ENCODE measurements at regions not wholly inside any gene's neighbourhood (a gene's known extent, or its start where the extent isn't known, plus 50 kb on each side); places are given as distances from the start of the nearest gene placed in this dataset.

- TF ChIP-seq POLR2AphosphoS5 (IDR thresholded peaks at IDR 0.05) (no peak), EP300 (IDR thresholded peaks at IDR 0.05) (no peak), POLR2A (IDR thresholded peaks at IDR 0.05) (no peak)
- TF ChIP-seq, protein P1, sequence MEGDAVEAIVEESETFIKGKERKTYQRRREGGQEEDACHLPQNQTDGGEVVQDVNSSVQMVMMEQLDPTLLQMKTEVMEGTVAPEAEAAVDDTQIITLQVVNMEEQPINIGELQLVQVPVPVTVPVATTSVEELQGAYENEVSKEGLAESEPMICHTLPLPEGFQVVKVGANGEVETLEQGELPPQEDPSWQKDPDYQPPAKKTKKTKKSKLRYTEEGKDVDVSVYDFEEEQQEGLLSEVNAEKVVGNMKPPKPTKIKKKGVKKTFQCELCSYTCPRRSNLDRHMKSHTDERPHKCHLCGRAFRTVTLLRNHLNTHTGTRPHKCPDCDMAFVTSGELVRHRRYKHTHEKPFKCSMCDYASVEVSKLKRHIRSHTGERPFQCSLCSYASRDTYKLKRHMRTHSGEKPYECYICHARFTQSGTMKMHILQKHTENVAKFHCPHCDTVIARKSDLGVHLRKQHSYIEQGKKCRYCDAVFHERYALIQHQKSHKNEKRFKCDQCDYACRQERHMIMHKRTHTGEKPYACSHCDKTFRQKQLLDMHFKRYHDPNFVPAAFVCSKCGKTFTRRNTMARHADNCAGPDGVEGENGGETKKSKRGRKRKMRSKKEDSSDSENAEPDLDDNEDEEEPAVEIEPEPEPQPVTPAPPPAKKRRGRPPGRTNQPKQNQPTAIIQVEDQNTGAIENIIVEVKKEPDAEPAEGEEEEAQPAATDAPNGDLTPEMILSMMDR (IDR thresholded peaks at IDR 0.05): no peak
- H3K27me3 ChIP-seq: peaks cover 0 to 38% (median 0%) of the 10 kb centered on the region in 3 donors
- no peak overlapping the region for H3K4me3 ChIP-seq
- H3K36me3 ChIP-seq: no peaks in the 10 kb centered on the region
- H3K9me3 ChIP-seq: no peaks in the 10 kb centered on the region
- no peak for DNase-seq
- intact Hi-C loops (cut with DNase I; ENCODE audit: low total_unique reads): no loop called here
- no peak overlapping the region for H3K27ac ChIP-seq
- WGBS, 5 donors: 69 to 78% (median 77%) methylated on average over 25 to 27 of the region's 27 CpGs
- H3K4me1 ChIP-seq: no peaks in the 10 kb centered on the region
Measured at GRCh38 chr14:104304451-104305351, 166.3 kb downstream of the KIF26A start.

- DNase-seq: no peak
- Histone ChIP-seq H3K36me3 (no peaks in the 10 kb centered on the region), H3K27ac (no peak overlapping the region), H3K9me3 (no peaks in the 10 kb centered on the region), H3K27me3 (peaks cover 0 to 38% (median 0%) of the 10 kb centered on the region in 3 donors), H3K4me3 (no peak overlapping the region), H3K4me1 (no peaks in the 10 kb centered on the region)
- intact Hi-C loops (cut with DNase I; ENCODE audit: low total_unique reads): no loop called here
- TF ChIP-seq, protein P1 (IDR thresholded peaks at IDR 0.05): no peak
- no peak for TF ChIP-seq POLR2A (IDR thresholded peaks at IDR 0.05)
- TF ChIP-seq POLR2AphosphoS5 (IDR thresholded peaks at IDR 0.05): no peak
- no peak for TF ChIP-seq EP300 (IDR thresholded peaks at IDR 0.05)
- 81 to 88% (median 86%) methylated on average over 25 to 29 of the region's 29 CpGs for WGBS, 5 donors
Measured at GRCh38 chr14:104305511-104306449, 167.4 kb downstream of the KIF26A start.

DNA sequence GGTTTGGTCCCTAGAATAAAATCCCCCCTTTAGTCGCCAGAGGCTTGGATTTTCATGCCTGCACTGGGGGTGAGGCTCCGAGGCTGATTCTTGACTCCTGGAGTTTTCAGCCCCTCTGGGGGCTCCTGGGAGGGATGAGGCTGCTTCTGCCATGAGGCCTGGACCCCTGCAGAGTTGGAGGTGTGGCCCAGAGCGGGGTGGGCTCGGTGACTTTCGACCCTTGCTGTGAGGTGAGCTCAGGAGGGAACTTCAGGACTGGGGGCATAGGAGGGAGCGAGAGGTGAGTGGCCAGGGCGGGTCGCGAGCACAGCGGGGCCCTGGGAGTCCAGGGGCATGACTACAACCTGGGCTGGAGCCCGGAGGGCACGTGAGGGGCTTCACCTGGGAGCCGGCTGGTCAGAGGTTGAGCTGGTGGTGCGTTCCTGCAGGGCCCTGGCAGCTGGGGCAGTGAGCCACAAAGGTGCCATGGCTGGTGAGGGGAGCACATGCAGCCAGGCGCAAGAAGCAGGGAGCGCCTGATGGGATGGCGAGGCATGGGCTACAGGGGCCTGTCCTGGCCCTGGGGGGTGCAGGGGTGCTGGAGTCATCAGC, 168.2 kb downstream of the KIF26A start:
- WGBS, 5 donors: 69 to 82% (median 72%) methylated on average over 16 to 17 of the region's 17 CpGs
- no peaks in the 10 kb centered on the region for H3K4me1 ChIP-seq
- peaks cover 0 to 4% (median 0%) of the 10 kb centered on the region in 4 donors for H3K9me3 ChIP-seq
- TF ChIP-seq POLR2AphosphoS5 (IDR thresholded peaks at IDR 0.05): no peak
- TF ChIP-seq EP300 (IDR thresholded peaks at IDR 0.05): no peak
- TF ChIP-seq, protein P1 (IDR thresholded peaks at IDR 0.05): no peak
- no peak for TF ChIP-seq POLR2A (IDR thresholded peaks at IDR 0.05)
- no peak for DNase-seq
- no peak overlapping the region for H3K4me3 ChIP-seq
- no peaks in the 10 kb centered on the region for H3K36me3 ChIP-seq
- intact Hi-C loops (cut with DNase I; ENCODE audit: low total_unique reads): no loop called here
- no peak overlapping the region for H3K27ac ChIP-seq
- peaks cover 0 to 38% (median 0%) of the 10 kb centered on the region in 3 donors for H3K27me3 ChIP-seq

DNA sequence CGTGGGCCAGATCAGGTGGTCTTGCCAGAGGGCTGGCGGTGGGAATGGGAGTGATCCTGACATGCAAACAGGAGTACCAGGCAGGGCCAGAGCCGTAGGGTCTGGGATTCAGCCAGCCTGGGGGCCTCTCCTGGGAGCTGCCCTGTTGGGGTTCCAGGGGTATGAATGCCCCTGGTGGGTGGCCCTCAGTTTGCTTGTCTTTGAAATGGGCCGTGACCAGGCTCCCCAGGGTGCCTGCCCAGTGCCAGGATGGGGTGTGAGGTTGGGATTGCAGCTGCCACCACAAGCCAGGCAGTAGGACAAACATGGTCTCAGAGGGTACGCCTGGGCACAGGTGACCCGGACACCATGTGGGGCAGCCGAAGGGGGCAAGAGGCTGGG, 168.8 kb downstream of the KIF26A start:
- no peak overlapping the region for H3K27ac ChIP-seq
- no peaks in the 10 kb centered on the region for H3K4me1 ChIP-seq
- no peaks in the 10 kb centered on the region for H3K36me3 ChIP-seq
- WGBS, 5 donors: 78 to 95% (median 85%) methylated on average over 5 to 7 of the region's 7 CpGs
- TF ChIP-seq EP300 (IDR thresholded peaks at IDR 0.05): no peak
- TF ChIP-seq, protein P1 (IDR thresholded peaks at IDR 0.05): no peak
- no peak for TF ChIP-seq POLR2AphosphoS5 (IDR thresholded peaks at IDR 0.05)
- no peak for TF ChIP-seq POLR2A (IDR thresholded peaks at IDR 0.05)
- peaks cover 0 to 38% (median 0%) of the 10 kb centered on the region in 3 donors for H3K27me3 ChIP-seq
- no peak for DNase-seq
- H3K9me3 ChIP-seq: peaks cover 0 to 4% (median 0%) of the 10 kb centered on the region in 4 donors
- H3K4me3 ChIP-seq: no peak overlapping the region
- intact Hi-C loops (cut with DNase I; ENCODE audit: low total_unique reads): no loop called here
